Stimulated activated naive CD4-positive, alpha-beta T cell treated with Interleukin-2 at 50 U/mL for 16 hours (primary cell): ENCODE measurements at regions not wholly inside any gene's neighbourhood (a gene's known extent, or its start where the extent isn't known, plus 50 kb on each side); places are given as distances from the start of the nearest gene placed in this dataset.

ENCODE experiments used
- DNase-seq: peaks from one replicate; lab custom pipeline; 2025; lab: John Stamatoyannopoulos, UW

GRCh38 chr2:145146691-145147090 is 626.8 kb upstream of the ZEB2 start:
- DNase-seq, result no peak

DNA sequence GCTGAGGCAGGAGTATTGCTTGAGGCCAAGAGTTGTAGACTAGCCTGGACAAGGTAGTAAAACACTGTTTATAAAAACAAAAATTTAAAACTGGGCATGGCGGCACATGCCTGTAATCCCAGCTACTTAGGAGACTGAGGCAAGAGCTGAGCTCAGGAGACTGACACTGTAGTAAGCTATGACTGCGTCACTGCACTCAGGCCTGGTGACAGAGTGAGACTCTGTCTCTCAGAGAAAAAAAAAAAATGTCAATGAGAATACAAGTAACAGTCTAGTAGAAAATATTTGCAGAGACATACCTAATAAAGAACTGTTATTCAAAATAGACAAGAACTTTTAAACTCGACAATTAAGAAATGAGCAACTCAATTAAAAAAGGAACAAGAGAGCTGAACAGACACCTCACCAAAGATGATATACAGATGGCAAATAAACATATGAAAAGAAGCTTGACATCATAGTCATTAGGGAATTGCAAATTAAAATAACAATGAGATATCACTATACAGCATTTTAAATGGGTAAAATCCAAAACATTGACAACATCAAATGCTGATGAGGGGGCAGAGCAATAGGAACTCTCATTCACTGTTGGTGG is 624.3 kb upstream of the ZEB2 start:
- no peak for DNase-seq

DNA sequence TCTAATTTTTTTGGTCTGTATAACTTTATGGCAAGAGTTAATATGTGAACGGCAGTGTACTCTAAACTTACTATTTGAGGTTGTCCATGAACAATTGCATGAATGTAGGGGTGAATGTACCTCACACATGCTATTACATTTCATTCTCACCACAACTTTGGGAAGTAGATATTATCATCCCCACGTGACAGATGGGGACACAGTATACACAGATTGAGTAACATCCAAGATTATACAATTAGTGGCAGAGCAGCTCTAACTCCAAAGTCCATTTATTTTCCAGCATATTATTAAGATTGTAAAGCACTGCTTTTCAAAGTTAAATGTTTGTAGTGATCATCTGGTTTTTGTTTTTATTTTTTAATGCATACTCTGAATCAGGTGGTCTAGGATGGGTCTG is 622.1 kb upstream of the ZEB2 start:
- DNase-seq, result no peak

DNA sequence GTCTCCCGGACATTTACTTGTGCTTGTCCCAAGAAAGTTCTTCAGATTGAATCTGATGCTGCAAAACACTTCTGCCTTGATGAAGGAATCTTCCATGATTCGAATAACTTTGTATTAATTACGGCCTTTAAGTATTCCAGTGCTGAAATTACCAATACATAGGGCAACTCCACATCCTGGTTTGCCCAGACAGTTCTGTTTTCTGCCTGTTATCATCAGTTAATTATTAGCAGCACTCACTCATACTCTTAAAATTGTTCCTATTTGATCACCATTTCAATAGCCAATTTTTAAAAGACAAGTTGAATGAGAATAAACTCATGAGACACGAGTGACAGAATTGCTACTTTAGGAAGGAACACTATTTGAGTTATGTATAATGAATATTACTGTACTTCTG is 620.7 kb upstream of the ZEB2 start:
- DNase-seq, result no peak

- DNase-seq, result no peak
These were observed 618.7 kb upstream of the ZEB2 start for GRCh38 chr2:145138626-145139025.

DNA sequence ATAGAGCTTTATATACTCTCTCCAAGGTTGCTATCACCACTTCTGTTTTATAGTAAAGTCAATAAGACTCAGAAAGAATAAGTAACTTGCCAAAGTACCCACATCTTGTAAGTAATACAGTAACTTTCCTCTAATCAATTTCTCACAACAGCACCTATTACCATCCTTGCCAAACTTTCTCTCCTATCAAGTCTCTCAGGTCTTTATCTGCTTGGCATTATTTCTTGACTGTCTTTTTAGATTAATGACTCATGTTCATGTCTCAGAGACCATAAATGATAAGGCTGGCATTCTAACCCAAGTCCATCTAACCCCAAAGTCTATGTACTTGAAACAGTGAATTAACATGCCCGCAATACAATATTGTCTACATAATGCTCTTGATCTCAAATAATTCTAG is 618.0 kb upstream of the ZEB2 start:
- no peak for DNase-seq

- no peak for DNase-seq
These were observed 617.3 kb upstream of the ZEB2 start for GRCh38 chr2:145137211-145137610.

GRCh38 chr2:145136702-145137101 is 616.8 kb upstream of the ZEB2 start:
- no peak for DNase-seq

GRCh38 chr2:145126146-145126545 is 606.2 kb upstream of the ZEB2 start:
- DNase-seq, result no peak

DNA sequence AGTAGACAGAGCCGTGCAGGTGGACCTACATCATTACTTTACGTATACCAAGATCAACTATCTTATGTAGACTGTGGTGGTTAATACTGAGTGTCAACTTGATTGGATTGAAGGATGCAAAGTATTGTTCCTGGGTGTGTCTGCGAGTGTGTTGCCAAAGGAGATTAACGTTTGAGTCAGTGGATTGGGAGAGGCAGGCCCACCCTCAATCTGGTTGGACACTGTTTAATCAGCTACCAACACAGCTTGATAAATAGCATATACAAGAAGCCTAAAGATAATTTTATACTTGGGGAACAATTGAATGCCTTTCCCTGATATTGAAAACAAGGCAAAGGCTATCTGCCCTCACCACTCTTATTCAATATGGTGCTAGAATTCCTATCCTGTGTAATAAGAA is 604.2 kb upstream of the ZEB2 start:
- DNase-seq, result no peak

GRCh38 chr2:145123606-145124005 is 603.7 kb upstream of the ZEB2 start:
- DNase-seq, result no peak

DNA sequence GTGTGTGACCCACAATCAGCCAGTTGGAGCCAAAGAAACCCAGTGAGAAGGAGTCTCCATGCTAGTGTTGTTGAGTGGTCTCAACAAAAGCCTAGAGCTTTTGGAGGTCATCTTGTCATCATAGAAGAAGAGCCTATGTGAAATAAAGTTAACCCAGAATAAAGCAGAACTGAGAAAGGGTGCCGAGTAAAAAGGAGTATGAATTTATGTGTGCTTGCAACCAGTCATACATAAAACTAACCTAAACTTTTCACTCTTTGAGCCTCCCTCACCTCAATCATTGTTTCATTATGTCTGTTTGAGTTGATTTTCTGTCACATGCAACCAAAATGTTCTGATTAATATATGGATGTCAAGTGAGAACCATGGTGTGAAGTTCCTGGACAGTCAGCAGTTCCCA is 599.3 kb upstream of the ZEB2 start:
- DNase-seq, result no peak

GRCh38 chr2:145116834-145117725 is 597.2 kb upstream of the ZEB2 start:
- DNase-seq, result no peak

DNA sequence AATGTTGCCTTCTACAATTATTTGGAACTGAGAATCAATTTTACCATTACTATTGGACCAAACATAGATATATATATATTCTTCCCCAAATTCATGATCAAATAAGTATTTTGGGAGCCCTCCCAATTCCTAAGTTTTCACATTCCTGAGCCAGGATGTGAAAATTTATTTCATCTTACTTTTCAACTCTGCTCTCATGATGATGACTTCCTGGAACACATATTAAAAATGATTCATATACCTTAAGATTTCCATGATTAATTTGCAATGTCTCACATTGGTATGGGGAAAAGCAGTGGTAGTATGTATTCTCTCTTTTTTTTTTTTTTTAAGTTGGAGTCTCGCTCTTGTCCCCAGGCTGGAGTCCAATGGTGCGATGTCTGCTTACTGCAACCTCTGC is 596.1 kb upstream of the ZEB2 start:
- no peak for DNase-seq

DNA sequence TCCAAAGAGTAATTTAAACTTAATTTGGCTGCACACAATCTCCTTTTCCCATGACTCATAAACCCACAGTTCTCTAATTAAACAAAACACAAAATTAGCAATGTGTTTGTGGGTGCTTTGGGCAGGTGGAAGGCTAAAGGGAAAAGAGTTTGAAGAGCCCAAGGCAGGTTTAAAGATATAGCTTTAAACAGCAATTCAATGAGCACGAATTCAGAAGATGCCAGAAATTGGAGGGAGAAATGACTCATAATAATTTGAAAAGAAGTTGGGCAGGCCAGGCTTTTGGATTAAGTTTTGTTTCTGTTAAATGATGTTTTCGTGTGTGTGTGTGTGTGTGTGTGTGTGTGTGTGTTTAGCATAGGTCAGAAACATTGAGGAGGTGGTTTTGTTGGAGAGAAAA is 594.8 kb upstream of the ZEB2 start:
- no peak for DNase-seq

- DNase-seq, result no peak
These were observed 592.5 kb upstream of the ZEB2 start for GRCh38 chr2:145112467-145112866.

DNA sequence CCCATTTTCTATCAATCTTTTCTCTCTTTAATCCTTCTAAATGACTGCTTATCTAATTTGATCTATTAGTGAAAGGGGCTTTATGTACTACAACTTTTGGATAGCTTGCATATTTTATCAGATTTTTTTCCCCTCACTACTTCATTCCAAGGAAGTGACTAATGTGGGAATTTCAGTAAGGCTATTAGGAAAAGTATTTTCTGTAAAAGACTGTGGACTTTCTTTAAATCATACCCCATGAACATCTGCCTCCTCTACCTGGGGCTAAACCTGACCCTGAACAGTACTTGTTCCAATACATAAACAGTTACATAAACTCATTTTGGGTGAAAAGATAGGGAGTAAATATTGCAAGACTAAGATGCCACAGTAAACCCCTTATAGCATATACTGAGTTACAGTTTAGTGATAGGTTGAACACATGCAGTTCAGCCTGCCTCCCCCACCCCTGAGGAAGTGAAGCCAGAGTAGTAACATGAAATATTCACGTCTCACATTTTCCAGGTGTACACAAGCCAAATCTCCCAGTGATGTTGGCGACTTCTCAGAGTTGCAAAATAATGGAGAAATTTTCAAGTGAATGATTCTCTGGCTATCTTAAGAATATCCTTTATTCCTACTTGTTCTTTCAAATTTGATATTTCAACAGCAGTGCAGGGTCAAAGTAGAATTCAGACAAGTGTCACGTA is 590.9 kb upstream of the ZEB2 start:
- no peak for DNase-seq

DNA sequence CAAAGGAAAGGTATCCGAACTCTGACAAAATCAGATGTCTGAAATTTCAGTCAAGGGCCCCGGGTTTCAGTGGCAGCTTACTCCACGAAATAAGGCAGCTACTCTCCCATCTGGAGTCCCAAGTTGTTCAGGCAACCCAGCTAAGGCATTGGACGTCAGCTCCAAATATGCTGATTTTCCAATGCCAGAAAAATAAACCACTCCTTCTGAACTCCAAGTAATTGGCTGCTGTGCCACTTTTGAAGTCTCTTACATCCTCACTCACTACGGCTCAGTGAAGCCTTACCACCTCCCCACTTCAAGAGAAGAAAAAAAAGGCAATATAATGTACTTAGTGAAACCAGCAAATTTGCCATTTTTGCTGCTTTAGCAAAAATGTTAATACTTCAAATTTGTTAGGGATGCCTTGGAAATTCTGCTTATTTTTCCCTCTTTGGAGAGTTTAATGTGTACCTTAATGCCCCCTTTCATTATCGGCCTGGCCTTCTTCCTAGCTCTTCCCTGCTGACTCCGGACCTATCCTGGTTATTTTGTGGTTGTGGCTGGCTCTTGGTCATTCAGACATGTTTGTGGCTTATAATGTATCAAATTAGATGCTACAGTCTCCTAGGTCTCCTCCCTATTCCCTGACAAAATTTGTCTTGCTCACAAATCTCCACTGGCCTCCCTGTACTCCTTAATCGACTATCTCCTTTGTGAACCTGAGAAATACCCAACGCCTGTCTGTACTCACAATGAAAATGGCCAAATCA is 589.2 kb upstream of the ZEB2 start:
- no peak for DNase-seq

DNA sequence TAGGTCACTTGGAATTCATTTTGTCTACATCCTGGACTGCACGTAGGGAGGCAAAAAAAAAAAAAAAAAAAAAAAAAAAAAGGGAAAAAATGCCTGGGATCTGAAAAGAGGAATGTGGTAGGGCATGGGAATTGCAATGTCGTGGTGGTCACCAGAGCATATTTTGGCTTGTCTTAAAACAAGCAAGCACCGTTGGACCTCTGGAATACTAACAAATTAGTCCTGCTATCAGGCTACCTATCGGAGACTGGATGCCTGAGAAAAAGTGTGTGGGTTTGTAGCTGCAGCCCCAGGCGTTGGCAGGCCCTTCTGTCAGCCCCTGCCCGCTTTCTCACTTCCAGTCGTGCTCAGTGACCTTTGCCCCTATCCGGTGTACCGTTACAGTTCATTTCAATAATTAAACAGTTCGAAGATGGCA is 588.5 kb upstream of the ZEB2 start:
- DNase-seq, result no peak

- DNase-seq, result no peak
These were observed 586.4 kb upstream of the ZEB2 start for GRCh38 chr2:145106293-145106692.

DNA sequence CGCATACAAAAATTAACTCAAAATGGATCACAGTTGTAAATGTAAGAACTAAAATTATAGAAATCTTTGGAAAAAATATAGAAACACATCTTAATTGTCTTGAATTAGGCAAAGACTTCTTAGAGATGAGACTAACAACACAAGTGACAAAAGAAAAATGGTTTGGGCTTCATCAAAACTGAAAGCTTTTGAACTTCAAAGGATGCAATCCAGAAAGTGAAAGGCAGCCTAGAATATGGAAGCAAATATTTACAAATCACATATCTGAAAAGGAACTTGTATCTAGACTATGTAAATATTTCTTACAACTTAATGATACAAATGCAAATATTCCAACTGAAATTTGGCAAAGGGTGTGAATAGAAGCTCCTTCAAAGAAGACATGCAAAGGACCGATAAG is 582.8 kb upstream of the ZEB2 start:
- DNase-seq, result no peak

DNA sequence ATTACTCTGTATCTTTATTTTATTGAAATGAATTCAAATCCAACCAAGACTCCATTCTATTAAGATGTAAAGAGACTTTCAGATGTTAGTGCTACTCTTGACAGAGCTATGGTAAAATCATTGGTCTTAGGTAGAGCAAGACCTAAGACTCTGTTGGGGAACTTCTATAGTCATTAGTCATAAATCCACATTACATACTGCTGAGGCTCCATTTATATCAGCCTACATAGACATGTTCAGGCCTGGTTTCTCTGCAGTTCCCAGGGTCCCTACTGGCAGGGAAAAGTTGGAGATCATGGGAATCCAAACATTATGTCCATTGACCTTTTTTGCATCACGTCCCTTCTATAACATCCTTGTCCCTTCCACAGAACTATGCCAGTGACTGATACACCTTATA is 580.4 kb upstream of the ZEB2 start:
- no peak for DNase-seq
